Activated CD8-positive, alpha-beta memory T cell treated with anti-CD3 and anti-CD28 coated beads for 4 hours (primary cell): ENCODE measurements at regions not wholly inside any gene's neighbourhood (a gene's known extent, or its start where the extent isn't known, plus 50 kb on each side); places are given as distances from the start of the nearest gene placed in this dataset.

Source experiments
- DNase-seq, 2 donors: peaks; one replicate each; pipeline ENCODE4 v3.0.0-alpha.2; 2020; ENCODE audit warnings: low read depth in 2 of 2

DNA sequence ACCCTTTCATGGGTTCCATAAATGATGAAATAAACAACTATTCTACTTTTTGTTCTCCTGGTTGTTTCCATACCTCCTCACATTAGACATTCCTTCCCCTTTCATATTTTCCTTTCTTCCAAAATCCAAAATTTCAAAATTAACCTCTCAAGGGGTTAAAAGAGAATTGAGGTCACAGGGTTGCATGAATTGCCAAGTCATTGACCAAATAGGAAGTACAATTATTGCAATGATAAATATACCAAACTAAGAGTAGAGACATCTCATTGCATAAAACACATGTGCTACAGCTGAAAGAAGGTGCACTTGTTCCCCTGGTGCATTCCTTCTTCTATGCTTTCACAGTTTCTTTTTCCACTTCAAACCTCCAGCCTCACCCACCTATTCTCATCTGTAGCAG, 136.1 kb downstream of the KCTD12 start:
- no peak for DNase-seq

DNA sequence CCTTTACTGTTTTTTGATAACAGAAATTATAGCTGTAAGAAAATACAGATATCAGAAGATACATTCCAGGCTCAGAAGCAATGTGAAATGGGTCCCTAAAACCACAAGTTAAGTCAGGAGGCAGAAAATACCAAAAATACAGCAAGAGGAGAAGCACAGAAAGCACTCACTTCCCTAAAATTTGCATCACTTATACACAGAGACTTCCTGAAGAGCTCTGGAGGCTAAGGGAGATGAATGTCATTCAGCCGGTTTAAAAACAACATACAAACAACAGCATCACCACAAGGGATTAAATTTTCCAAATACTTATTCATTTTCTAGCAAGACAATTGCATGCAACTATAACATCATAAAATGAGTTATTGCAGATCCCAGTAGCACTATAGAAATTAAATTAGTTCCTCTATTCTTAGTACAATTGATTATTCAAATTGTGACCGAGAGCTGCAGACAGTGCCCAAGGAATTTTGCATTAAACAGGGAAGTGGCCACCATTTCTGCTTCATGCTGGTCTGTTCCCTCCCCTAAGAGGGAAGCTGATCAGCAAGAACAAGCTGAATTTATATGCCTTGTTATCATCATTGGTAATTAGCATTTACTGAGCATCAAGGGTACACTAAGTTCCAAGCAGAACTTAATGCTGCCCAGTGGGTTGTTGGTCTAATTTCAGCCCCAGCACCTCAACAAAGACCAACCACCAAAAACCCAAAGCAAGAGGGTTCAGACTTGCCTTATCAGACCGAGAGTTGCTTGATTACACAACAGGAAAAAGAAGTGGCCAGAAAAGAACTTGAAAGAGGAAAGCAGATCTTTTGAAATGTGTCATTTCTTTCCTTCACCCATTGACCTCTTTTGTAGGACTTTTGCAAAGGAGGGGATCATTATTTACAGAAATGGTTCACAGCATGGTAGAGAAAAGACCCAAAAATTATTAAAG, 140.7 kb downstream of the KCTD12 start:
- no peak for DNase-seq

DNA sequence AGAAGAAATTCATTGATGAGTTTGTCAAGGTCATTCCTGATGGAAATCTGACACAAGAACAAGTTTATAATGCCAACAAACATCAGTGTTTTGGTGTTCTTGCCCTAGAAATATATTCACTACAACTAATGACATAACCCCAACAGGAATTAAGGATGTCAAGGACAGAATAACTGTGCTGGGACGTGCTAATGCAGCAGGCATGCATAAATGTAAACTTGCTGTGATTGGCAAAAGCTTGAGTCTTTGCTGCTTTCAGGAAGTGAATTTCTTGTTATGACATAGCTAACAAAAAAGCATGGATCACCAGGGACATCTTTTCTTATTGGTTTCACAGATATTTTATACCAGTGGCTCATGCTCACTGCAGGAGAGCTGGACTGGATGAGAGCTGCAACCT, 144.6 kb downstream of the KCTD12 start:
- DNase-seq: no peak

GRCh38 chr13:76741046-76741445, 145.2 kb downstream of the KCTD12 start:
- no peak for DNase-seq

DNA sequence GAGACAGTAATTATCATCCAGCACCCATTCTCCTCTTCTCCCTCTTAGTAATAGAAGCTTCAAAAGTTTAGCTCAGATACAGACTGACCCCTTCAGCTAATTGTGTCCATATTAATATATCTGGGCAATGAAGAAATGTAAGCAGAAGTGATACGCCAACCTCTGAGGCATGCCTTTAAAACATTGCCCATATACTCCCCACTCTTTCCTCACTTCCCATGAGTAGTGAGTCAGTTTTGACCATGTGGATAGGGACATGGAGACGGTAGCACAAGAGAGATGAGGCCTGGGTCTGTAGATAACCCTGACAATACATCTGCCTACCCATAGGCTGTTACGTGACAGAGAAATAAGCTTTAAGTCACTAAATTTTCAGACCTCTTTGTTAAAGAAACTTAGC, 147.6 kb downstream of the KCTD12 start:
- no peak for DNase-seq

DNA sequence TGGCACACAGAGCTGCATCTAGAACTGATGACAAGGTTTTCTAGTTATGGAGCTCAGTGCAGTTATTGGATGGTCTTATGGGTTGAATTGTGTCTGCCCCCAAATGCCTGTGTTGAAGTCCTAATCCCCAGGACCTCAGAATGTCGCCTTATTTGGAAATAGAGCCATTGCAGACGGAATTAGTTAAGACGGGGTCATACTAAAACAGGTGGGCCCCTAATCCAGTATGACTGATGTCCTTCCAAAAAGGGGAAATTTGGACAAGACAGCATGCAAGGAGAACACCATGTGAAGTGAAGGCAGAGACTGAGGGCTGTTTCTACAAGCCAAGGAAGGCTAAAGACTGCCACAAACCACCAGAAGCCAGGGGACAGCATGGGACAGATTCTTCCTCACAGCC, 148.7 kb downstream of the KCTD12 start:
- no peak for DNase-seq

- no peak for DNase-seq
These were observed 150.6 kb downstream of the KCTD12 start for GRCh38 chr13:76735641-76736040.

DNA sequence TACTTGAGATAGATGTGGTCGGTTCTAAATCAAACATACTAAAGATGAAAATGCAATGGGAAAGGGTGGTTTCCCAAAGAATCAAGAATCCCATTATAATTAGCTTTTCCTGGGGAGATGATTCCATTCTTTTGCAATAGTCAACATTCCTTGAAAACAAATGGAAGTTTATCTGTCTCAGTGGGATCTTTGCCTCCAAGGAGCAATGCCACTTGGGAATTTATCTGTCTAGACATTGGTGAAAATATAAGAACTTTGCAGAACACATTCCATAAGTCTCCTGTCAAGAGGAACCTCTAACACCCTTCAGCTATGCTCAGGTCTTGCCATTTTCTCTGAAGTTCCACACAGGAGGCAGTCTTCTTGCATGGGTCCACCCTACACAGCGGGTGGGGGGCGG, 152.5 kb downstream of the KCTD12 start:
- no peak for DNase-seq

DNA sequence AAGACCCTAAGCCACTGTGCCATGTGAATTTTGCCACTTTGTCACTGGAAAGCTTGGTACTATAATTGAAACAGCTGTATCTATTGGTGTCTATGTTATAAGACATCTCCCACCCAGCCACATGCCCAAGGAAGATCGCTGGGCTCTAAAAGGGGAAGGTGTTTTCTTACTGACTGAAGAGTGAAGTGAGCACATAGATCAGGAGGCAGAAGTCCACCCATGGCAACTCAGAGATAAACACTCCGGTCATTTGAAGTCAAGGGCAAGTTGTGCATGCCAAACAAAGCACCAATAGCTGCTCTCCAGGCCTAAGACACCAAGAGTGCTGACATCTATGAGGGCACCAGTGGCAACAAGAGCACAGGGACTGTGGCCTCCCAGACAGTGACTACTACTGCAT, 153.8 kb downstream of the KCTD12 start:
- no peak for DNase-seq

GRCh38 chr13:76730220-76730619, 156.0 kb downstream of the KCTD12 start:
- no peak for DNase-seq

DNA sequence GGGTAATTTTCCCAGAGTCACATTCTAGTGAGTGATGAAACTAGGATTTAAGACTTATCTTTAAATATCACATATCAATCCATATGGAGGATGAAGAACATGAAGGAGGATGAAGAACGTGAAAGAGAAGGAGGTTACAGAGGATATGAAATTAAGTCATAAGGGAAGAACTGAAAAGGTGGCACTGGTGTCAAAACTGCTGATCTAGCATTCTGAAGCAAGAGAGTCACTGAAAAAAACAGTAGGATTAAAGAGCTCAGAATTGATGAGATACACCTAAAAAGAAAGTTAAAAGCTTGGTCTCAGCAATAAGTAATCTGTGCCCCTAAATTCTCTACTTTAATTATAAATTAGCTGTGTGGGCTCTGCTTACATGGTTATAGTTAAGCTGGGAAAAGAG, 156.5 kb downstream of the KCTD12 start:
- DNase-seq: no peak

- DNase-seq: no peak
These were observed 160.3 kb downstream of the KCTD12 start for GRCh38 chr13:76725896-76726295.

GRCh38 chr13:76725211-76725610, 161.0 kb downstream of the KCTD12 start:
- DNase-seq: no peak

GRCh38 chr13:76724421-76724820, 161.8 kb downstream of the KCTD12 start:
- no peak for DNase-seq

DNA sequence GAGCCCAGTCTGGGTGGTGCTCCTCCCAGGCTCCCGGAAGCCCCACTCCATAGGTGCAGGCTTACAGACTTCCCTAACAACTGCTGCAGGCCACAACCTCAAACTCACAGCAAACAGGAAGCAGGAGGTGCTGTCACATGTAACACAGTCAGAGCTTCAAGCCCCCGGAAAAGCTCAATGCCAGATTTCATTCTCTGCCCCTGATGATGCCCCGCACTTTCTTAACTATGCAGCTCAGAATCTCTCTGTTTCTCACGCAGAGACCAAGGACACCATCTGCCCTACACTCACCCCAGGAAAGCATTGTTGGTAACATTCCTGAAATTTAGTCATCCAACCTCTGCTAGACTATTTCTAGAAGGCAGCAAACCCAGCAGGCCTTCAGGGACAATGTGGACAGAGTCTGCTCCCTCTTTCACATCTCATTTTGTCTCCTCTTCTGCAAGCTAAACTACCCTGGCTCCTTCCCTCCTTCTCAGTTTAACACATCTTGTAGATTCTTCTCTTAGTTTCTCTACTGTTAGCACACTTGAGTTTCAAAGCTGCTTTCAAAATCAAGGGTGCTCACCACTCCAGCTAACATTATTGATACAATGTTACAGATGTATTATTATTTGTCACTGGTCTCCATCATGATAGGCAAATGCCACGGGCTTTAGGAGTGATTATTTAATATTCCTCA, 162.5 kb downstream of the KCTD12 start:
- DNase-seq: no peak

GRCh38 chr13:76722782-76723181, 163.4 kb downstream of the KCTD12 start:
- DNase-seq: no peak

DNA sequence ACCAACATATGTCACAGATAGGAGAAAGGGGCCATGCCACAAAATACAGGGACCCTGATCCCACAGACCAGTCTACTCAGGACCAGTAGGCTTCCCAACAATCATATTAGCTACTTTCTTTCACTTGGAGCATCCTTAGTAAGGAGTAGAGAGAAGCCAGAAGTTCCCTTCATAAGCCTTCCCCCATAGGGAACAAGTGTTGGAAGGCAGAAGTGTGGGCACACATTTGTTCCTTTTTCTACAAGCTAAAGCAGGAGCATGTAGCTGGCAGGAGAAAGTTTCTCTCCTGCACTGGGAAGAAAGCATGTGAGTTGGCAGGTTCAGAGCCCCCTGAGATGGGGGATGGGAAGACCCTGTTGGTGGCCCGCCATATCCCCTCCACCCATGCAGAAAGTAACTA, 165.4 kb downstream of the KCTD12 start:
- no peak for DNase-seq

GRCh38 chr13:76720416-76720815, 165.8 kb downstream of the KCTD12 start:
- no peak for DNase-seq

DNA sequence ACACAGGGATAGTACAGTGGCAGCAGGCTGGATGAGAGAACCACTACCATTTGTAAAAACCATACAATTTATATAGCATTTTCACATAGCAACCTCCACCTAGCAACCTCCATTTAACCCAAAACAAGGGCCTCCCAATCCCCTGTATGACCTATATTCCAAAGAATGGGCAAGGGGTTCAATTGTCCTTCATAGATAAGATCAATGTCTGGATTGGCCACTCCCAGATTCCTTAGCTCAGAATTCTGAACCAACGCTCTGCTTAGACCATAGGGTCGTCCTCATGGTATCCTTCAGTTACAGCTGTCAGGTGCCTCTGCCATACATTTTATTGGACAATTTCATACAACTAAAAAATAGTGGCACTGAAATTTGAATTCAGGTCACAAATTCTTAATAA, 166.2 kb downstream of the KCTD12 start:
- no peak for DNase-seq

DNA sequence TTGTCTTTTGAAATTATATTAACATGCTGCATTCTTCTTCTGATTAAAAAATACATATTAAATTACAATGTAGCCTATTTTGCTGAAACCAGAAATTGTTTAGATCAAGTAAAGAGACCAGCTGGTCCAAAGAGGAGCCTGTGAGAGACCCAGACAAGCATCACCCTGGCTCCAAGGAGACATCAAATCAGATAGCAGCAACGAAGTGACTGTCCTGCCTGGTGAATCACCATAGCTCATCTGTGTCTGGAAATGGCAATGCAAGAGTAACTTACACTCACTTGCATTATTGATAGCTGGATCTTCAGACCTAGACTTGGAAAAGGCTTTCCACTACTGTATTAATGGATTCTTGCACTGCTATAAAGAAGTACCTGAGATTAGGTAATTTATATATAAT, 169.1 kb downstream of the KCTD12 start:
- DNase-seq: no peak

DNA sequence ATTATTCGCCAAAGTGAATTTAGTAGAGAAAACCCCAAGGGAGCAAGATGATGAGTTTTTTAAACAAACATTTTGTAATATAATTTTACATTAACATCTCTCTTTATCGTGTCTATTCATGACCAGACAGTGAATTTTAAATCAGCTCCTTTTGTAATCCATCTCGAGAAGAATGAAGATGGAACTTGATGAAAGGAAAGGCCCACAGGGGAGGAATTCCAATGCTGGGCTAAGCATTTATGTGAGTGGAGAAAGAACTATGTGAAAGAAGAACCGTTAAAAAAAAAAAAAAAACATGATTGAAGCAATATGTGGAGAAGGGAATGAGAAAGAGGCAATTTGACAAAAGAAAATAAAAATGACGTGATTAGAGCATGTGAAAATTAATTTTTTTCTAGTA, 170.6 kb downstream of the KCTD12 start:
- DNase-seq: no peak

- DNase-seq: no peak
These were observed 171.1 kb downstream of the KCTD12 start for GRCh38 chr13:76715075-76715474.

GRCh38 chr13:76713280-76713679, 172.9 kb downstream of the KCTD12 start:
- DNase-seq: no peak
